Neuronal stem cell (in vitro differentiated cells): ENCODE measurements at regions not wholly inside any gene's neighbourhood (a gene's known extent, or its start where the extent isn't known, plus 50 kb on each side); places are given as distances from the start of the nearest gene placed in this dataset.

Source experiments
- DNase-seq: peaks from one replicate; pipeline ENCODE4 v3.0.0-alpha.2; 2013; ENCODE audit warnings: low spot score
- H2AFZ ChIP-seq: one replicate; pipeline ENCODE4 v1.6.1; 2013; ENCODE audit warnings: mild to moderate bottlenecking, low read length, inconsistent platforms
- H2AK5ac ChIP-seq: 2 replicates; pipeline ENCODE4 v1.6.1; 2013; ENCODE audit warnings: low read depth, mild to moderate bottlenecking, inconsistent platforms, low read length, moderate library complexity, mixed read lengths
- H2BK120ac ChIP-seq: 2 replicates; pipeline ENCODE4 v1.6.1; 2013; ENCODE audit warnings: low read depth, mild to moderate bottlenecking, inconsistent platforms, low read length, moderate library complexity, mixed read lengths
- H2BK12ac ChIP-seq: one replicate; pipeline ENCODE4 v1.6.1; 2013; ENCODE audit warnings: low read length, inconsistent platforms
- H2BK15ac ChIP-seq: 2 replicates; pipeline ENCODE4 v1.6.1; 2013; ENCODE audit warnings: mild to moderate bottlenecking, low read length, inconsistent platforms, mixed read lengths
- H2BK5ac ChIP-seq: one replicate; pipeline ENCODE4 v1.6.1; 2013; ENCODE audit warnings: inconsistent platforms, mild to moderate bottlenecking, low read length, moderate library complexity
- H3K14ac ChIP-seq: one replicate; pipeline ENCODE4 v1.6.1; 2013; ENCODE audit warnings: low read length, inconsistent platforms
- H3K18ac ChIP-seq: 2 replicates; pipeline ENCODE4 v1.6.1; 2013; ENCODE audit warnings: low read length, inconsistent platforms
- H3K23ac ChIP-seq: 2 replicates; pipeline ENCODE4 v1.6.1; 2013; ENCODE audit warnings: low read depth, mild to moderate bottlenecking, mixed read lengths, low read length, inconsistent platforms; ENCODE audit not compliant: poor library complexity
- H3K27ac ChIP-seq: replicated peaks from 3 replicates; pipeline ENCODE4 v1.5.1; 2013; ENCODE audit warnings: low read length, inconsistent platforms
- H3K27me3 ChIP-seq, 3 experiments: 2 replicates each; pipeline ENCODE4 v1.6.1; 2013; ENCODE audit warnings: low read length in 3 of 3, mild to moderate bottlenecking in 2 of 3, inconsistent platforms in 1 of 3, low read depth in 1 of 3, mixed read lengths in 1 of 3, moderate library complexity in 1 of 3; ENCODE audit not compliant: control insufficient read depth in 3 of 3, insufficient read depth in 3 of 3
- H3K36me3 ChIP-seq, 2 donors: replicated peaks in 1 of 2; 2 replicates each; pipeline ENCODE4 v1.6.1; 2013; ENCODE audit warnings: low read length in 2 of 2; ENCODE audit not compliant: control insufficient read depth in 2 of 2, insufficient read depth in 2 of 2
- H3K4ac ChIP-seq: 2 replicates; pipeline ENCODE4 v1.6.1; 2013; ENCODE audit warnings: inconsistent platforms, mild to moderate bottlenecking, low read length, moderate library complexity
- H3K4me1 ChIP-seq, 2 donors: 1 replicate in 1 of 2; 2 replicates in 1 of 2; pipeline ENCODE4 v1.6.1; 2013; ENCODE audit warnings: low read length in 2 of 2, low read depth in 1 of 2; ENCODE audit not compliant: control insufficient read depth in 2 of 2, insufficient read depth in 1 of 2
- H3K4me2 ChIP-seq: one replicate; pipeline ENCODE4 v1.6.1; 2013; ENCODE audit warnings: mild to moderate bottlenecking, low read length, inconsistent platforms; ENCODE audit not compliant: insufficient read depth, poor library complexity, severe bottlenecking
- H3K4me3 ChIP-seq, 2 donors: 2 replicates each; pipeline ENCODE4 v1.5.1; 2013; ENCODE audit warnings: low read length in 2 of 2, mild to moderate bottlenecking in 2 of 2, inconsistent platforms in 1 of 2, moderate library complexity in 1 of 2
- H3K79me1 ChIP-seq: one replicate; pipeline ENCODE4 v1.6.1; 2013; ENCODE audit warnings: low read depth, mild to moderate bottlenecking, inconsistent platforms, low read length, moderate library complexity
- H3K9ac ChIP-seq: one replicate; pipeline ENCODE4 v1.6.1; 2013; ENCODE audit warnings: mild to moderate bottlenecking, low read depth, low read length, inconsistent platforms; ENCODE audit not compliant: poor library complexity
- H3K9me3 ChIP-seq, 2 donors: replicated peaks in 1 of 2; 2 replicates each; pipeline versions ENCODE3 to v1.6.1; 2013; ENCODE audit warnings: low read length in 2 of 2, mild to moderate bottlenecking in 2 of 2, inconsistent platforms in 1 of 2, low read depth in 1 of 2, mixed read lengths in 1 of 2, moderate library complexity in 1 of 2; ENCODE audit not compliant: control insufficient read depth in 2 of 2, insufficient read depth in 1 of 2
- H4K8ac ChIP-seq: one replicate; pipeline ENCODE4 v1.6.1; 2013; ENCODE audit warnings: low read depth, mild to moderate bottlenecking, inconsistent platforms, low read length, moderate library complexity
- H4K91ac ChIP-seq: one replicate; pipeline ENCODE4 v1.6.1; 2013; ENCODE audit warnings: low read length, low read depth, mild to moderate bottlenecking, inconsistent platforms; ENCODE audit not compliant: poor library complexity
- WGBS, 2 donors: extraction: QIAGEN DNeasy Blood & Tissue Kit; methylation state at CpG; one replicate each; pipeline ENCODE4 v1.1.7; 2013; ENCODE audit warnings: missing lambda C conversion rate in 2 of 2, mixed read lengths in 1 of 2; ENCODE audit not compliant: insufficient read length in 2 of 2, insufficient replicate concordance in 1 of 2; ENCODE audit errors: extremely low coverage in 2 of 2; 5-methylcytosine and 5-hydroxymethylcytosine counted together

DNA sequence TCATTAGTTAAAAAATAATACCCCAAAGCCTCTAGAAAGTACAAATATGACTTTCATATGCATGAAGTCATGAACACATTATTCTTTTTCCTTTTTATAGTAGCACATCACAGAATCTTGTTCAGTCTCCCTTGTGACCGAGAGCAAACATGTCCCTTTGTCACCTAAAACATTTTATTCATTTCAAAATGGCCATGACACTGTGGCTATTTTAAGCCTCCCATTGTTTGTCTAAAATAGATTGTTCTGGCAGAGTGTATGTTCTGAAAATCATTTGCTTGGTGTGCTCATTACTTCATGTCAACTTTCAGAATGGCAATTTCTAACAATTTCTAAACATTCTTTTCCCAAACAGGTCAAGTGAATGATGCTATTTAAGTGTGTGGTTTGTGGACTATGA lies 865.0 kb downstream of the JRKL start:
- no peak overlapping the region for H3K9ac ChIP-seq
- no peak overlapping the region for H2BK5ac ChIP-seq
- H3K79me1 ChIP-seq = no peaks in the 10 kb centered on the region
- H3K4me1 ChIP-seq = no peaks in the 10 kb centered on the region
- H3K27me3 ChIP-seq = no peaks in the 10 kb centered on the region
- H3K36me3 ChIP-seq = no peaks in the 10 kb centered on the region
- H3K14ac ChIP-seq = no peak overlapping the region
- H4K91ac ChIP-seq = no peak overlapping the region
- H2BK12ac ChIP-seq = no peak overlapping the region
- H3K27ac ChIP-seq = no peak overlapping the region
- no peak overlapping the region for H2BK120ac ChIP-seq
- no peak overlapping the region for H2AFZ ChIP-seq
- no peak overlapping the region for H3K4me2 ChIP-seq
- WGBS, 2 donors = no CpG with 5 or more reads among the region's 1 CpG
- no peak overlapping the region for H2AK5ac ChIP-seq
- DNase-seq = no peak
- no peak overlapping the region for H3K4me3 ChIP-seq
- H3K23ac ChIP-seq = no peak overlapping the region
- H3K18ac ChIP-seq = no peak overlapping the region
- H3K9me3 ChIP-seq = no peaks in the 10 kb centered on the region
- no peak overlapping the region for H3K4ac ChIP-seq
- H4K8ac ChIP-seq = no peak overlapping the region
- no peak overlapping the region for H2BK15ac ChIP-seq

DNA sequence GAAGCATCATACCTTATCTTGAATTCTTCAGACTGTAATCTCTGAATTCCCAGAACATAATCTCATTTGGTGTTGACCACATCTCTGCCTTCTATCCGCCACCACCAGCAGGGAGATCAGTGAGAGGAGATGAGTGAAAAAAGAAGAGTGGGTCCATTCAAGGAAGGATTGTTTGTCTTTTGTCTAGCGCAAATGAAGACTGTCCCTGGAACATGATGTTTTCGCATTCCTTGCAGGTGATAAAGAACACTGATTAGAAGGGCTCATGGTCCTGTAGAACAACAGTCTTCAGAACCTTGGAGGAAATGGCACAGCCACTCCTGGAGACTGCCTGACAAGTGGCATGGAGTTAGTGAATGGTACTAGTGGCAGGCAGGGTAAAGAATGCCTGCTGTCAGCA lies 869.6 kb downstream of the JRKL start:
- Histone ChIP-seq H3K9ac (no peak overlapping the region), H3K4me2 (no peak overlapping the region)
- no CpG with 5 or more reads among the region's 3 CpGs for WGBS, 2 donors

DNA sequence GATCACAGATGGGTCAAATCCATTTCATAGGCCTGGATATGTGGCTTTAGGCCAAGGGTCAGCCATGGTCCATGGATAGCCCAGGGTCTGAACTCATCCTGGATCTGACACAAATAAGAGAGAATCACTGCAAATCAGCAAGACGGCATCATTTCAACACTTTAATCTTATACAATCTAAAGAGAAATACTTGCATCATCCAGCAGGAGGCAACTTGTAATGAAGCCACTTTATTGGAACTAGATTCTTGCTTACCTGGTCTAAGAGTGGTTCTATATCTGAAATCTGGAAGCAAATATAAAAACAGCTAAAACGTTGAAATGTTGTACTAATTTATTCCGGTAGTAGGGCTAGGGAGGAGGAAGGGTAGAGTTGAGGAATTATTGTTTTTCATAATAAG lies 870.1 kb downstream of the JRKL start:
- H3K23ac ChIP-seq = no peak overlapping the region
- no peak overlapping the region for H2BK15ac ChIP-seq
- H2BK5ac ChIP-seq = no peak overlapping the region
- no peak overlapping the region for H4K8ac ChIP-seq
- H3K14ac ChIP-seq = no peak overlapping the region
- no peak overlapping the region for H4K91ac ChIP-seq
- H3K36me3 ChIP-seq = no peaks in the 10 kb centered on the region
- H2AFZ ChIP-seq = no peak overlapping the region
- no peak overlapping the region for H3K27ac ChIP-seq
- H3K4ac ChIP-seq = no peak overlapping the region
- H2BK120ac ChIP-seq = no peak overlapping the region
- no peaks in the 10 kb centered on the region for H3K9me3 ChIP-seq
- H3K79me1 ChIP-seq = no peaks in the 10 kb centered on the region
- H2AK5ac ChIP-seq = no peak overlapping the region
- H3K18ac ChIP-seq = no peak overlapping the region
- WGBS, 2 donors = no CpG with 5 or more reads among the region's 3 CpGs
- H3K27me3 ChIP-seq = no peaks in the 10 kb centered on the region
- no peak overlapping the region for H3K4me2 ChIP-seq
- no peaks in the 10 kb centered on the region for H3K4me1 ChIP-seq
- H3K9ac ChIP-seq = no peak overlapping the region
- H2BK12ac ChIP-seq = no peak overlapping the region
- H3K4me3 ChIP-seq = no peak overlapping the region
- DNase-seq = no peak

More for the DNA sequence above, 869.6 kb downstream of the JRKL start:
- H3K23ac ChIP-seq = no peak overlapping the region
- DNase-seq = no peak
- H2BK12ac ChIP-seq = no peak overlapping the region
- no peak overlapping the region for H3K27ac ChIP-seq
- no peaks in the 10 kb centered on the region for H3K79me1 ChIP-seq
- H3K9me3 ChIP-seq = no peaks in the 10 kb centered on the region
- no peaks in the 10 kb centered on the region for H3K36me3 ChIP-seq
- H3K4ac ChIP-seq = no peak overlapping the region
- no peaks in the 10 kb centered on the region for H3K27me3 ChIP-seq
- no peak overlapping the region for H4K91ac ChIP-seq
- no peak overlapping the region for H2BK120ac ChIP-seq
- H2BK5ac ChIP-seq = no peak overlapping the region
- no peak overlapping the region for H3K14ac ChIP-seq
- no peak overlapping the region for H2AFZ ChIP-seq
- H2BK15ac ChIP-seq = no peak overlapping the region
- no peak overlapping the region for H3K4me3 ChIP-seq
- H2AK5ac ChIP-seq = no peak overlapping the region
- H4K8ac ChIP-seq = no peak overlapping the region
- H3K4me1 ChIP-seq = no peaks in the 10 kb centered on the region
- no peak overlapping the region for H3K18ac ChIP-seq

DNA sequence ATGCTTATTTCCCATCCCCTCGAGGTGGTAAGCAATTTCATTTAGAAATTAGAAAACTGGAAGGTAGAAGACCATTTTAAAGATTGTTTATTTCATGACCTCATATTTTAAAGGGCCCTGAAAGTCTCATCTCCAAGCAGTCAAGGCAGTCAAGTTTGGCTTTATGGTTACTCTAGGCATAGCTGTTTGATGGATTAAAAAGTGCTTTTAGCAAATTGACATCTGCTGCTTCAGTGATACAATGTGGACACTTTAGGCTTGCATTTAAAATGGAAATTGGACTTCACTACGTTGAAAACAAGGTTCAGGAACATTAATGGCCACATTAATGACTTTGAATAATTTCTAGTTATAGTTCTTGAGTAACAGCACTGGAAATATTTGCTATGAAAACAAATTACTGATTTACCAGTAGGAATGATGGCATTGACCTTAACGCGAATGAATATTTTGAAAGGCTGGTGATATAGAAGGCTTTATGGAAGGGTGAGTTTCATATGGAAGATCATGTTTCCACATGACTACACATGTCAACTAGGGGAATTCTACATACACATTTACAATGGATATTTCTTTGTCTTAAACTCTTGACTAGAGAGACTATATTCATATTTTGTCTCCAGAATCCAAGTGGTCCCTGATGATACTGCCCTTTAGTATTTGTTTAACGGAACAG lies 873.5 kb downstream of the JRKL start:
- Histone ChIP-seq H2AK5ac (no peak overlapping the region), H3K36me3 (no peaks in the 10 kb centered on the region), H3K4me2 (no peak overlapping the region), H2BK12ac (no peak overlapping the region), H3K4me1 (no peaks in the 10 kb centered on the region), H4K8ac (no peak overlapping the region), H3K23ac (no peak overlapping the region), H3K27me3 (no peaks in the 10 kb centered on the region), H2BK120ac (no peak overlapping the region), H3K14ac (no peak overlapping the region), H3K4me3 (no peak overlapping the region), H3K9ac (no peak overlapping the region), H3K9me3 (no peaks in the 10 kb centered on the region), H3K79me1 (no peaks in the 10 kb centered on the region), H2BK5ac (no peak overlapping the region), H2BK15ac (no peak overlapping the region), H2AFZ (no peak overlapping the region), H3K18ac (no peak overlapping the region), H3K27ac (no peak overlapping the region), H4K91ac (no peak overlapping the region), H3K4ac (no peak overlapping the region)
- WGBS, 2 donors = no CpG with 5 or more reads among the region's 5 CpGs
- DNase-seq = no peak
